DOHH2 (cell line): ENCODE measurements at regions not wholly inside any gene's neighbourhood (a gene's known extent, or its start where the extent isn't known, plus 50 kb on each side); places are given as distances from the start of the nearest gene placed in this dataset.

ENCODE experiments used
- H3F3A ChIP-seq: fragments of 200-600 bp; sonication (generic), shearing (Covaris generic); 2 replicates; pipeline ENCODE4 v1.6.0; 2016; ENCODE audit warnings: antibody characterized with exemption, mild to moderate bottlenecking; ENCODE audit not compliant: control insufficient read depth, insufficient read depth
- H3K27ac ChIP-seq: fragments of 200-600 bp; sonication (generic); 2 replicates; pipeline ENCODE4 v1.5.1; 2014; ENCODE audit warnings: low read depth, mild to moderate bottlenecking, low read length, moderate library complexity
- H3K27me3 ChIP-seq: fragments of 200-600 bp; sonication (generic); 2 replicates; pipeline ENCODE4 v1.6.1; 2014; ENCODE audit warnings: mild to moderate bottlenecking, low read length, mixed read lengths; ENCODE audit not compliant: control insufficient read depth
- H3K36me3 ChIP-seq: fragments of 200-600 bp; sonication (generic); 2 replicates; pipeline ENCODE4 v1.6.1; 2014; ENCODE audit warnings: mild to moderate bottlenecking, low read length, moderate library complexity, mixed read lengths; ENCODE audit not compliant: control insufficient read depth
- H3K4me1 ChIP-seq: fragments of 200-600 bp; sonication (generic); 2 replicates; pipeline ENCODE4 v1.6.1; 2014; ENCODE audit warnings: mild to moderate bottlenecking, low read length, mixed read lengths; ENCODE audit not compliant: control insufficient read depth
- H3K4me2 ChIP-seq: fragments of 200-600 bp; sonication (generic); 2 replicates; pipeline ENCODE4 v1.6.0; 2014; ENCODE audit warnings: mild to moderate bottlenecking, low read length, moderate library complexity
- H3K4me3 ChIP-seq: fragments of 200-600 bp; sonication (generic); 2 replicates; pipeline ENCODE4 v1.5.1; 2014; ENCODE audit warnings: mild to moderate bottlenecking, low read length, mixed read lengths
- H3K79me2 ChIP-seq: fragments of 200-600 bp; sonication (generic); 2 replicates; pipeline ENCODE4 v1.6.1; 2014; ENCODE audit warnings: mild to moderate bottlenecking, low read length, mixed read lengths; ENCODE audit not compliant: control insufficient read depth
- H3K9me2 ChIP-seq: fragments of 200-600 bp; sonication (generic); replicated peaks from 2 replicates; pipeline ENCODE4 v1.6.1; 2014; ENCODE audit warnings: mild to moderate bottlenecking, low read length, mixed read lengths; ENCODE audit not compliant: control insufficient read depth
- H3K9me3 ChIP-seq: fragments of 200-600 bp; sonication (generic); 2 replicates; pipeline ENCODE4 v1.6.1; 2014; ENCODE audit warnings: antibody characterized with exemption, low read length, mixed read lengths; ENCODE audit not compliant: control insufficient read depth, insufficient read depth
- H4K20me1 ChIP-seq: fragments of 200-600 bp; sonication (generic); 2 replicates; pipeline ENCODE4 v1.6.0; 2014; ENCODE audit warnings: low read depth, mild to moderate bottlenecking, antibody characterized with exemption, low read length, moderate library complexity; ENCODE audit not compliant: control insufficient read depth, insufficient read depth
- CTCF ChIP-seq: fragments of 200-600 bp; sonication (generic); IDR thresholded peaks from one replicate; pipeline ENCODE4 v1.5.1; 2014; ENCODE audit warnings: antibody characterized with exemption, mild to moderate bottlenecking, low read depth, low read length; ENCODE audit not compliant: poor library complexity, severe bottlenecking
- EZH2phosphoT487 ChIP-seq: fragments of 200-600 bp; sonication (generic); IDR thresholded peaks from 2 replicates; pipeline ENCODE4 v1.6.1; 2017; ENCODE audit warnings: borderline replicate concordance, mild to moderate bottlenecking, antibody characterized with exemption, low read length, moderate library complexity, mixed read lengths

- Histone ChIP-seq H3K9me2 (no peaks in the 10 kb centered on the region), H3F3A (no peaks in the 10 kb centered on the region), H3K27ac (no peak overlapping the region), H3K4me2 (no peak overlapping the region), H3K4me3 (no peak overlapping the region), H3K27me3 (no peaks in the 10 kb centered on the region), H3K36me3 (no peaks in the 10 kb centered on the region), H3K9me3 (no peaks in the 10 kb centered on the region), H3K79me2 (no peaks in the 10 kb centered on the region), H3K4me1 (no peaks in the 10 kb centered on the region), H4K20me1 (no peaks in the 10 kb centered on the region)
- TF ChIP-seq CTCF (no peak), EZH2phosphoT487 (no peak)
Observed at GRCh38 chr10:2733278-2733963, 333.9 kb upstream of the PFKP start.

DNA sequence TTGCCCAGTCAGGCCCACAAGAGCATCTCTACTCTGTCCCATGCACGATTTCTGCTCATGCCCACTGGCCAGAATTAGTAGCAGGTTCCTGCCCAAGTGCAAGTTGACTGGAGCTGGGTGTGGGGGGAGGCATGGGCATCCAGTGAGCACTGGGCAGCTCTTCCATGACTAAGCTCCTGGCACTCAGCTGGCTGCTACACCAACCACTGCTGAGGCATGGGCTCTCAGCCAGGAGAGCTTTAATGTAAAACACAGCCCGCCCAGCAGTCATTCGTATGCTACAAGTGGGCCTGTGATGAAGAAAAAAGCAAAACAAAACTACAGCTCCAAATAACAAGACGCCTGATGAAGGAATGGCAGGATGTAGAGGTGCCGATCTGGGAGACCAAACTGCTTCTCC, 335.4 kb upstream of the PFKP start:
- H3K27ac ChIP-seq: no peak overlapping the region
- H3K4me2 ChIP-seq: no peak overlapping the region
- no peaks in the 10 kb centered on the region for H3F3A ChIP-seq
- H3K9me2 ChIP-seq: no peaks in the 10 kb centered on the region
- no peak for TF ChIP-seq CTCF
- TF ChIP-seq EZH2phosphoT487: no peak
- H3K27me3 ChIP-seq: no peaks in the 10 kb centered on the region
- H3K4me3 ChIP-seq: no peak overlapping the region
- no peaks in the 10 kb centered on the region for H3K36me3 ChIP-seq
- H3K4me1 ChIP-seq: no peaks in the 10 kb centered on the region
- no peaks in the 10 kb centered on the region for H4K20me1 ChIP-seq
- H3K79me2 ChIP-seq: no peaks in the 10 kb centered on the region
- no peaks in the 10 kb centered on the region for H3K9me3 ChIP-seq

DNA sequence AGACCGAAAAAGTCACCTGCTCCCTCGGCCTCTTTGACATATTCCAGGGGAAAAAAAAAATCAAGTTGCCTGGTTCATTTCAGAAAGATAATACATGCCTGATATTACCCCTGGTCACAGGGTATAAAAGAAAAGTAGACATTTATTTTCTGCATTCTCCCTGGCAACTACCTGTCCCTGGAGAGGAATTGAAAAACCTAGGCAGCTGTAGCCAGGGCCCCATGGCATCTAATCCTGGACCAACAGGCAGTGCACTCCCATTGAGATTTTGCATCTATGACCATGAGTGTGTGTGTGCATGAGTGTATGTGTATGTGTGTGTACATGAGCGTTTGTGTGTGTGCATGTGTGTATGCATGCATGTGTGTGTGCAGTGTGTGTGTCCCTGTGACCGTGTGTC, 338.2 kb upstream of the PFKP start:
- Histone ChIP-seq H3K9me3 (no peaks in the 10 kb centered on the region), H3F3A (no peaks in the 10 kb centered on the region), H3K9me2 (no peaks in the 10 kb centered on the region), H3K4me2 (no peak overlapping the region), H4K20me1 (no peaks in the 10 kb centered on the region), H3K4me3 (no peak overlapping the region), H3K79me2 (no peaks in the 10 kb centered on the region), H3K36me3 (no peaks in the 10 kb centered on the region), H3K27ac (no peak overlapping the region), H3K4me1 (no peaks in the 10 kb centered on the region), H3K27me3 (no peaks in the 10 kb centered on the region)
- TF ChIP-seq CTCF (no peak), EZH2phosphoT487 (no peak)
